ENCODE measurements at regions not wholly inside any gene's neighbourhood (a gene's known extent, or its start where the extent isn't known, plus 50 kb on each side); places are given as distances from the start of the nearest gene placed in this dataset.

GRCh38 chr3:69454204-69454787 lies 68.4 kb upstream of the FRMD4B start:
- ChIA-PET CTCF (ENCODE audit: low intra/inter-chr PET ratio) (no interaction called here), POLR2A (no interaction called here)
- Histone ChIP-seq H3K36me3 (ENCODE audit: control insufficient read depth, insufficient read depth, low read length) (no peaks in the 10 kb centered on the region), H3K4me1 (replicated peaks in 1 of 2; ENCODE audit: control insufficient read depth in 2 of 2, insufficient read depth in 2 of 2, low read length in 2 of 2) (no peaks in the 10 kb centered on the region), H3K9ac (ENCODE audit: insufficient read depth in 1 of 2, low read depth in 2 of 2, low read length in 2 of 2) (no peak overlapping the region), H3K9me3 (replicated peaks; ENCODE audit: control insufficient read depth, insufficient read depth, low read depth, low read length) (no peaks in the 10 kb centered on the region), H3K4me3 (no peak overlapping the region), H3K79me2 (ENCODE audit: control insufficient read depth, insufficient read depth, low read length) (no peaks in the 10 kb centered on the region), H3K4me2 (ENCODE audit: insufficient read depth, low read length) (no peak overlapping the region), H4K20me1 (replicated peaks; ENCODE audit: control insufficient read depth, insufficient read depth, low read length) (no peaks in the 10 kb centered on the region), H3K27me3 (ENCODE audit: control insufficient read depth in 2 of 2, insufficient read depth in 2 of 2, low read length in 2 of 2) (no peaks in the 10 kb centered on the region), H3K9me1 (ENCODE audit: control insufficient read depth, insufficient read depth, low read length) (no peaks in the 10 kb centered on the region), H2AFZ (ENCODE audit: low read depth, low read length) (no peak overlapping the region), H3K27ac (ENCODE audit: extremely low read depth, low read depth, low read length) (no peak overlapping the region)
- no TSS peak for BruUV-seq (replicated peaks)
- WGBS (ENCODE audit: insufficient coverage, low coverage, missing lambda C conversion rate), result 0% methylated on average over 8 of the region's 22 CpGs
- ATAC-seq (no peak), DNase-seq (ENCODE audit: extremely low read depth in 1 of 4, low spot score in 3 of 4) (no peak), FAIRE-seq (no peak)
- in situ Hi-C loops (cut with MboI), result no loop called here
- intact Hi-C loops (cut with micrococcal nuclease), result no loop called here
- TF ChIP-seq THAP12 (CRISPR knock-in tag; IDR thresholded peaks at IDR 0.05) (no peak), WHSC1 (IDR thresholded peaks at IDR 0.05; ENCODE audit: low read length) (no peak), TFE3 (CRISPR knock-in tag; IDR thresholded peaks at IDR 0.05) (no peak), ZNF318 (IDR thresholded peaks at IDR 0.05; ENCODE audit: borderline replicate concordance in 1 of 2, low read depth in 1 of 2) (no peak), ZNF518B (CRISPR knock-in tag; IDR thresholded peaks at IDR 0.05) (no peak), MTA2 (IDR thresholded peaks at IDR 0.05; ENCODE audit: low read depth) (no peak)
